Endodermal cell (in vitro differentiated cells): ENCODE measurements at regions not wholly inside any gene's neighbourhood (a gene's known extent, or its start where the extent isn't known, plus 50 kb on each side); places are given as distances from the start of the nearest gene placed in this dataset.

Experiments
- DNase-seq: peaks from one replicate; pipeline ENCODE4 v3.0.0-alpha.2; 2017
- H3K27ac ChIP-seq: 2 replicates; pipeline ENCODE4 v1.5.1; 2013; ENCODE audit warnings: mild to moderate bottlenecking, low read depth, low read length, moderate library complexity
- H3K27me3 ChIP-seq: 2 replicates; pipeline ENCODE4 v1.6.1; 2013; ENCODE audit warnings: mild to moderate bottlenecking, low read length, moderate library complexity; ENCODE audit not compliant: insufficient read depth, control insufficient read depth, poor library complexity, severe bottlenecking
- H3K36me3 ChIP-seq: 2 replicates; pipeline ENCODE4 v1.7.0; 2013; ENCODE audit warnings: mild to moderate bottlenecking, low read length, moderate library complexity; ENCODE audit not compliant: control insufficient read depth, insufficient read depth
- H3K4me1 ChIP-seq: one replicate; pipeline ENCODE4 v1.7.0; 2013; ENCODE audit warnings: low read length; ENCODE audit not compliant: control insufficient read depth, insufficient read depth
- H3K4me3 ChIP-seq: 2 replicates; pipeline ENCODE4 v1.5.1; 2013; ENCODE audit warnings: mild to moderate bottlenecking, low read length, moderate library complexity
- H3K9ac ChIP-seq: 2 replicates; pipeline ENCODE4 v1.6.1; 2013; ENCODE audit warnings: mild to moderate bottlenecking, low read length, moderate library complexity; ENCODE audit not compliant: poor library complexity, severe bottlenecking; ENCODE audit errors: extremely low read depth
- H3K9me3 ChIP-seq: 2 replicates; pipeline ENCODE4 v1.6.1; 2013; ENCODE audit warnings: mild to moderate bottlenecking, low read length, moderate library complexity; ENCODE audit not compliant: control insufficient read depth
- H3K27ac Mint-ChIP-seq: 2 replicates; pipeline ENCODE4 v1.8.0; 2020; ENCODE audit warnings: mixed read lengths
- H3K27me3 Mint-ChIP-seq: 2 replicates; pipeline ENCODE4 v1.8.0; 2021; ENCODE audit warnings: mild to moderate bottlenecking, mixed read lengths; ENCODE audit not compliant: insufficient read depth
- H3K36me3 Mint-ChIP-seq: 2 replicates; pipeline ENCODE4 v1.8.0; 2020; ENCODE audit warnings: low read depth, mixed read lengths
- H3K4me1 Mint-ChIP-seq: 2 replicates; pipeline ENCODE4 v1.8.0; 2020; ENCODE audit warnings: mixed read lengths
- H3K4me3 Mint-ChIP-seq: 2 replicates; pipeline ENCODE4 v1.8.0; 2020; ENCODE audit warnings: mild to moderate bottlenecking, moderate library complexity, mixed read lengths
- H3K9me3 Mint-ChIP-seq: 2 replicates; pipeline ENCODE4 v1.8.0; 2020; ENCODE audit warnings: mild to moderate bottlenecking, mixed read lengths
- CTCF ChIP-seq: fragments of 200-600 bp; sonication (generic); conservative IDR thresholded peaks from 2 replicates; pipeline ENCODE4 v1.5.0; 2021; ENCODE audit warnings: antibody characterized with exemption, mild to moderate bottlenecking
- whole genome bisulfite sequencing, 2 experiments: methylation state at CpG; one replicate each; pipeline versions ENCODE4 v1.1.5 to v1.1.7; 2013; ENCODE audit warnings: missing lambda C conversion rate in 2 of 2, mixed read lengths in 1 of 2; ENCODE audit not compliant: insufficient coverage in 1 of 2, insufficient read length in 1 of 2; 5-methylcytosine and 5-hydroxymethylcytosine counted together

- Mint-ChIP-seq H3K27ac (no peak overlapping the region), H3K4me3 (no peak overlapping the region), H3K36me3 (no peaks in the 10 kb centered on the region), H3K27me3 (peaks cover 16% of the 10 kb centered on the region), H3K4me1 (peaks cover 16% of the 10 kb centered on the region), H3K9me3 (no peaks in the 10 kb centered on the region)
- Histone ChIP-seq H3K4me3 (no peak overlapping the region), H3K27me3 (peaks cover 9% of the 10 kb centered on the region), H3K27ac (no peak overlapping the region), H3K9me3 (no peaks in the 10 kb centered on the region), H3K9ac (no peak overlapping the region), H3K4me1 (no peaks in the 10 kb centered on the region), H3K36me3 (no peaks in the 10 kb centered on the region)
- DNase-seq = no peak
- WGBS, 2 experiments = 94 to 100% methylated on average over 1 of the region's 1 CpG
- TF ChIP-seq CTCF = no peak
Measured at GRCh38 chr9:108101410-108101809, 611.8 kb upstream of the KLF4 start.

GRCh38 chr9:108100571-108100970 lies 611.0 kb upstream of the KLF4 start:
- H3K36me3 Mint-ChIP-seq = no peaks in the 10 kb centered on the region
- WGBS, 2 experiments = 84 to 92% methylated on average over 5 to 6 of the region's 6 CpGs
- H3K27me3 Mint-ChIP-seq = peaks cover 18% of the 10 kb centered on the region

GRCh38 chr9:108099854-108100253 lies 610.3 kb upstream of the KLF4 start:
- no peak for TF ChIP-seq CTCF
- no peaks in the 10 kb centered on the region for H3K36me3 ChIP-seq
- peaks cover 9% of the 10 kb centered on the region for H3K27me3 ChIP-seq
- H3K4me3 ChIP-seq = no peak overlapping the region
- peaks cover 11% of the 10 kb centered on the region for H3K4me1 Mint-ChIP-seq
- WGBS, 2 experiments = 80 to 94% methylated on average over 2 to 3 of the region's 3 CpGs
- no peak overlapping the region for H3K9ac ChIP-seq
- H3K9me3 Mint-ChIP-seq = no peaks in the 10 kb centered on the region
- H3K36me3 Mint-ChIP-seq = no peaks in the 10 kb centered on the region
- H3K27ac ChIP-seq = no peak overlapping the region
- H3K27me3 Mint-ChIP-seq = peaks cover 14% of the 10 kb centered on the region
- no peak for DNase-seq
- no peak overlapping the region for H3K4me3 Mint-ChIP-seq
- H3K27ac Mint-ChIP-seq = no peak overlapping the region
- no peaks in the 10 kb centered on the region for H3K4me1 ChIP-seq
- H3K9me3 ChIP-seq = no peaks in the 10 kb centered on the region

More at GRCh38 chr9:108100571-108100970, 611.0 kb upstream of the KLF4 start:
- Mint-ChIP-seq H3K9me3 (no peaks in the 10 kb centered on the region), H3K4me3 (no peak overlapping the region), H3K27ac (no peak overlapping the region), H3K4me1 (peaks cover 11% of the 10 kb centered on the region)
- no peak overlapping the region for H3K27ac ChIP-seq
- H3K9me3 ChIP-seq = no peaks in the 10 kb centered on the region
- no peaks in the 10 kb centered on the region for H3K36me3 ChIP-seq
- DNase-seq = no peak
- TF ChIP-seq CTCF = no peak
- H3K4me3 ChIP-seq = no peak overlapping the region
- H3K9ac ChIP-seq = no peak overlapping the region
- no peaks in the 10 kb centered on the region for H3K4me1 ChIP-seq
- peaks cover 9% of the 10 kb centered on the region for H3K27me3 ChIP-seq
